ENCODE measurements at regions not wholly inside any gene's neighbourhood (a gene's known extent, or its start where the extent isn't known, plus 50 kb on each side); places are given as distances from the start of the nearest gene placed in this dataset.

DNA sequence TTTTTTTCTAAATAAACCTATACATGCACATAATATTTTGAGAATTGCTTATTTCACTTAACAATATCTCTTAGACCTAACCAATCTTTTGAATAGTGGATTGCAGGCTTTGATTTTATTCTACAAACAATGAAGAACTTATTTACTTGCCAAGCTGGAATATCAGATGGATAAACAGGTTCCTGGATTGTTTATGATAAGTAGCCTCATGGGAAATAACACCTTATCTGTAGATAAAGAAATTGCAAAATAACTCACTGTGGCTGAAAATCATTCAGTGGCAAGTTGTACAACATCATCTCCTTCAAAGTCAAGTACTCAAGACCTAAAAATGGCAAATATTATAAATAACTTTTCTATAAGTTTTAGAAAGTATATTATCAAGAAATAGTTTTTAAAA is 335.4 kb upstream of the ATP2B1 start:
- TF ChIP-seq, protein P1, sequence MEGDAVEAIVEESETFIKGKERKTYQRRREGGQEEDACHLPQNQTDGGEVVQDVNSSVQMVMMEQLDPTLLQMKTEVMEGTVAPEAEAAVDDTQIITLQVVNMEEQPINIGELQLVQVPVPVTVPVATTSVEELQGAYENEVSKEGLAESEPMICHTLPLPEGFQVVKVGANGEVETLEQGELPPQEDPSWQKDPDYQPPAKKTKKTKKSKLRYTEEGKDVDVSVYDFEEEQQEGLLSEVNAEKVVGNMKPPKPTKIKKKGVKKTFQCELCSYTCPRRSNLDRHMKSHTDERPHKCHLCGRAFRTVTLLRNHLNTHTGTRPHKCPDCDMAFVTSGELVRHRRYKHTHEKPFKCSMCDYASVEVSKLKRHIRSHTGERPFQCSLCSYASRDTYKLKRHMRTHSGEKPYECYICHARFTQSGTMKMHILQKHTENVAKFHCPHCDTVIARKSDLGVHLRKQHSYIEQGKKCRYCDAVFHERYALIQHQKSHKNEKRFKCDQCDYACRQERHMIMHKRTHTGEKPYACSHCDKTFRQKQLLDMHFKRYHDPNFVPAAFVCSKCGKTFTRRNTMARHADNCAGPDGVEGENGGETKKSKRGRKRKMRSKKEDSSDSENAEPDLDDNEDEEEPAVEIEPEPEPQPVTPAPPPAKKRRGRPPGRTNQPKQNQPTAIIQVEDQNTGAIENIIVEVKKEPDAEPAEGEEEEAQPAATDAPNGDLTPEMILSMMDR (IDR thresholded peaks at IDR 0.05; ENCODE audit: low read length), result no peak
- TF ChIP-seq EZH2phosphoT487 (IDR thresholded peaks at IDR 0.05; ENCODE audit: low read length) (no peak), EZH2 (optimal IDR thresholded peaks at IDR 0.05; ENCODE audit: low read depth, low read length) (no peak)
